Activated naive CD4-positive, alpha-beta T cell treated with anti-CD3 and anti-CD28 coated beads for 36 hours (primary cell): ENCODE measurements at regions not wholly inside any gene's neighbourhood (a gene's known extent, or its start where the extent isn't known, plus 50 kb on each side); places are given as distances from the start of the nearest gene placed in this dataset.

Experiments
- CTCF ChIA-PET: fragments of 350-600 bp; sonication (Branson Sonifier 250); formaldehyde crosslinking; loops from one replicate; lab custom pipeline; 2021; ENCODE audit warnings: antibody characterized with exemption; lab: Charles Lee
- DNase-seq: peaks from one replicate; pipeline ENCODE4 v3.0.0-alpha.2; 2020
- H3K27ac Mint-ChIP-seq: one replicate; pipeline ENCODE4 v1.8.0; 2021; ENCODE audit warnings: mild to moderate bottlenecking, mixed read lengths
- H3K27me3 Mint-ChIP-seq: one replicate; pipeline ENCODE4 v1.8.0; 2021; ENCODE audit warnings: low read depth, mixed read lengths
- H3K36me3 Mint-ChIP-seq: one replicate; pipeline ENCODE4 v1.8.0; 2021; ENCODE audit warnings: low read depth, mixed read lengths
- H3K4me1 Mint-ChIP-seq: one replicate; pipeline ENCODE4 v1.8.0; 2021; ENCODE audit warnings: low read depth, mixed read lengths
- H3K4me3 Mint-ChIP-seq: one replicate; pipeline ENCODE4 v1.8.0; 2021; ENCODE audit warnings: mild to moderate bottlenecking, moderate library complexity, mixed read lengths
- H3K9me3 Mint-ChIP-seq: one replicate; pipeline ENCODE4 v1.8.0; 2021; ENCODE audit warnings: mixed read lengths
- intact Hi-C: fragments of 100-400 bp; cut with micrococcal nuclease; formaldehyde crosslinking; loops from one replicate; pipeline ENCODE4 v1.15.1; 2023

DNA sequence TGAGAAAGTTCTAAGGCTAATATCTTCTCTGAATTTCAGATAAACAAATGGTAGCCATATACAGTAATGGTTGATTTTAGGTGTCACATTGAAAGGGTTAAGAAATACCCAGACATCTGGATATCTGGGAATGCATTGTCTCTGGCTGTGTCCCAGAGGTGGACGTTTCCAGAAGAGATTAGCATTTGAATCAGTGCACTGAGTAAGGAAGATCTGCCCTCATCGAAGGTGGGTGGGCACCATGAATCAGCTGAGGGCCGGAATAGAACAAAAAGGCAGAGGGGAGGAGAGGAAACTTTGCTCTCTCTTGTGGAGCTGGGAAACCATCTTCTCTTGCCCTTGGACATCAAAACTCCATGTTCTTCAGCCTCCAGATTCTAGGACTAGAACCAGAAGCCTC lies 554.4 kb downstream of the IRX1 start:
- CTCF ChIA-PET: no interaction called here

DNA sequence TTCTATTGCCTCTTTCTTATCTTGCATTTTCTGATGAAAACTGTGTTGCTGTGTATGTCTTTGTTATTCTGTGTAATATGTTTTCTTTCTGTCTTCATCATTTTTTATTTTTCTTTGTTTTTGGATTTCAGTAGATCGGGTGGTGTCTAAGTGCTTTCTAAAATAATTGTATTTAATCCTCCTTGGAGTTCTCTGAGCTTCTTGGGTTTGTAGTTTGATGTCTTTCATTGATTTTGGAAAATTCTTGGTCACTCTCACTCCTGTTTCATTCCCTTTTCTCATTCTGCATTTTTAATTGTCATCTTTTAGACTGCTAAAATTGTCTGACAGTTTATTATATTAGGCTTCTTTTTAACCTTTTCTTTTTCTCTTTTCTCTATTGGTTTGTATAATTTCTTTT lies 560.5 kb downstream of the IRX1 start:
- Mint-ChIP-seq H3K9me3 (peaks cover 1% of the 10 kb centered on the region), H3K27ac (no peak overlapping the region), H3K27me3 (no peaks in the 10 kb centered on the region), H3K4me1 (no peaks in the 10 kb centered on the region), H3K4me3 (no peak overlapping the region), H3K36me3 (no peaks in the 10 kb centered on the region)
- CTCF ChIA-PET: no interaction called here
- DNase-seq: no peak
- intact Hi-C loops: no loop called here

More for the DNA sequence above, 554.4 kb downstream of the IRX1 start:
- H3K9me3 Mint-ChIP-seq: peaks cover 7% of the 10 kb centered on the region
- H3K4me1 Mint-ChIP-seq: no peaks in the 10 kb centered on the region
- H3K4me3 Mint-ChIP-seq: no peak overlapping the region
- H3K27ac Mint-ChIP-seq: no peak overlapping the region
- H3K27me3 Mint-ChIP-seq: no peaks in the 10 kb centered on the region
- intact Hi-C loops: no loop called here
- H3K36me3 Mint-ChIP-seq: no peaks in the 10 kb centered on the region
- no peak for DNase-seq

- H3K9me3 Mint-ChIP-seq: peaks cover 1% of the 10 kb centered on the region
- no peaks in the 10 kb centered on the region for H3K4me1 Mint-ChIP-seq
- intact Hi-C loops: no loop called here
- H3K27me3 Mint-ChIP-seq: no peaks in the 10 kb centered on the region
- no peaks in the 10 kb centered on the region for H3K36me3 Mint-ChIP-seq
- H3K4me3 Mint-ChIP-seq: no peak overlapping the region
- H3K27ac Mint-ChIP-seq: no peak overlapping the region
- no peak for DNase-seq
- CTCF ChIA-PET: no interaction called here
These were observed 561.3 kb downstream of the IRX1 start for GRCh38 chr5:4156889-4157288.

- Mint-ChIP-seq H3K9me3 (no peaks in the 10 kb centered on the region), H3K4me3 (no peak overlapping the region), H3K27ac (no peak overlapping the region), H3K36me3 (no peaks in the 10 kb centered on the region), H3K4me1 (no peaks in the 10 kb centered on the region), H3K27me3 (no peaks in the 10 kb centered on the region)
- DNase-seq: no peak
- intact Hi-C loops: no loop called here
- CTCF ChIA-PET: no interaction called here
These were observed 563.3 kb downstream of the IRX1 start for GRCh38 chr5:4158750-4159447.

DNA sequence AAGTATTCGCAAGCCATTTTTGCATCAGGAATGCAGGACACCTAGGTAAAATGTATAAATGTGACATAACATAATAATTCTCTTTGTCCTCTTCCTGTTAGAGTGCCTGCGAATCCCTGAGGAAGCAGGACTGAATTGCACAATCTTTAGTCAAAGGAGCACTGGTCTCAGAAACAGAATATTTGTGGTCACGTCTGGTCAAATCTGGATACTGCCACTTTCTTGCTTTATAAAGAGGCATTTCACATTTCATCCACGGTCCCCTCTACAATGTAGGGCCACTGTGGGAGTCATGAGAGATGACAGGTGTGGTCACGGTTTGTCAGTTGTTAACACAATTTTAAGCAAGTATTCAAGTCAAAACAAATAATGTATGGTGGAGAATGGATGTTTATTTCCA lies 564.0 kb downstream of the IRX1 start:
- no peaks in the 10 kb centered on the region for H3K36me3 Mint-ChIP-seq
- no peaks in the 10 kb centered on the region for H3K27me3 Mint-ChIP-seq
- no peaks in the 10 kb centered on the region for H3K4me1 Mint-ChIP-seq
- no peak for DNase-seq
- H3K9me3 Mint-ChIP-seq: no peaks in the 10 kb centered on the region
- H3K4me3 Mint-ChIP-seq: no peak overlapping the region
- CTCF ChIA-PET: no interaction called here
- intact Hi-C loops: no loop called here
- no peak overlapping the region for H3K27ac Mint-ChIP-seq

- no peaks in the 10 kb centered on the region for H3K4me1 Mint-ChIP-seq
- intact Hi-C loops: no loop called here
- H3K36me3 Mint-ChIP-seq: no peaks in the 10 kb centered on the region
- CTCF ChIA-PET: no interaction called here
- no peak overlapping the region for H3K27ac Mint-ChIP-seq
- H3K27me3 Mint-ChIP-seq: no peaks in the 10 kb centered on the region
- H3K9me3 Mint-ChIP-seq: no peaks in the 10 kb centered on the region
- no peak overlapping the region for H3K4me3 Mint-ChIP-seq
- no peak for DNase-seq
These were observed 568.5 kb downstream of the IRX1 start for GRCh38 chr5:4164167-4164566.

DNA sequence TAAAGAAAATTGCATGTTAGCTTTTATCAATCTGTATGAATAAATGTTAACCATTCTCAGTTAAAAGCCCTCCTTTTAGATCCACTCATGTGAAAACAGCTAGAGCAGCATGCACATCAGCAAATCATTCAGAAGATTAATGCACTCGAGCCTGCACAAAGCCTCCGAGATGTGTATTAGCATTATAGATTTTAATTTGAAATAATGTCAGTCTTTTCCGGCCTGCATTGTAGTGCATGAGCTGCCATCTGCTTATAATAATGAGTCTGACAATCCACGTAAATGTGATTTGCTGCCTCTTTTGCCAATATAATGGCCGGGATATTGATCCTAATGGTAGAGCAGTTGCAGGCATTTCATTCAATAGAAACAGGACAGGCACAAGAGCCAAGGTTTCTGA lies 585.1 kb downstream of the IRX1 start:
- CTCF ChIA-PET: interaction anchor here (0.6 kb wide), 1 partner anchor 1704 kb away, joined by 5 read pairs; no protein-coding TSS in a partner anchor
- no peak overlapping the region for H3K27ac Mint-ChIP-seq
- H3K4me3 Mint-ChIP-seq: no peak overlapping the region
- DNase-seq: no peak
- H3K4me1 Mint-ChIP-seq: no peaks in the 10 kb centered on the region
- H3K9me3 Mint-ChIP-seq: peaks cover 16% of the 10 kb centered on the region
- intact Hi-C loops: no loop called here
- no peaks in the 10 kb centered on the region for H3K27me3 Mint-ChIP-seq
- H3K36me3 Mint-ChIP-seq: no peaks in the 10 kb centered on the region

DNA sequence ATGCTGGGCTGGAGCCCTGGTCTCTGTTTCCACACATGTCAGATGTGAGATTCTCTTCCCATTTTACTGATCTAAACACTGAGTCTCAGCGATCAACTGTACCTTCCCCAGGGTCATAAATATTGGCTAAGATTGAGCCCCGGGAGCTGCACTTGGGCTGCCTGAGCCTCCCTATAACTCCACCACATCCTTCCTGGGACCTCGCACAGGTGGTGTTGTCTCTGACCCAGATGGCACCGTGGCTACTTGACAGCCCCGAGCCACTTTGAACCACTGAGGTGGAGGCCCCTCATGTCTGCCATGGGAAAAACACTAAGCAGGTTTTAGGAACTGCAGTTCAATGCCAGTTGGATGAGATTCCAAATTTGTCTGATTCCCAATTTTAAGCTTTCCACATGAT lies 586.5 kb downstream of the IRX1 start:
- DNase-seq: no peak
- Mint-ChIP-seq H3K9me3 (peaks cover 16% of the 10 kb centered on the region), H3K4me3 (no peak overlapping the region), H3K27me3 (peaks cover 2% of the 10 kb centered on the region), H3K36me3 (no peaks in the 10 kb centered on the region), H3K4me1 (no peaks in the 10 kb centered on the region), H3K27ac (no peak overlapping the region)
- intact Hi-C loops: no loop called here
- CTCF ChIA-PET: no interaction called here

GRCh38 chr5:4185127-4185526 lies 589.5 kb downstream of the IRX1 start:
- no peaks in the 10 kb centered on the region for H3K36me3 Mint-ChIP-seq
- no peak overlapping the region for H3K4me3 Mint-ChIP-seq
- H3K27ac Mint-ChIP-seq: no peak overlapping the region
- H3K27me3 Mint-ChIP-seq: peaks cover 2% of the 10 kb centered on the region
- intact Hi-C loops: no loop called here
- peaks cover 8% of the 10 kb centered on the region for H3K9me3 Mint-ChIP-seq
- H3K4me1 Mint-ChIP-seq: no peaks in the 10 kb centered on the region
- DNase-seq: no peak
- CTCF ChIA-PET: no interaction called here

DNA sequence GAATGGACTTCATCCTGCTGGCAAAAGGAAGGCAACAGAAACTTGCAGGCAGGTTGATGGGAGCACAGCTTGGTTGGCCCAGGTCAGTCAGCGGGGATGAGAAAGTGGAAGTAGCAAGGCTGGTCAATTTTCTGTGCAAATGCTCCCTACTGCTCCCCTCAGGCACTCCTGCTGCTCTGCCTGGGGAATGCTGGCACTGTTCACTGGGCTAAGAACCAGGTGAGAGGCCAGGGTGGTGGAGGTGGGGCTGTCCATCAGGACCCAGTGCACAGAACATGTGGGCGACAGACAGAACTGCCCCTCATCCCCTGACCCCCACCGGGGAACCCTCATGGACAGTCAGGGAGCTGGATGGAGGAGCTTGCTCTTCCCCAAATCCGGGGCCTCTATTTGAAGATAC lies 593.1 kb downstream of the IRX1 start:
- DNase-seq: no peak
- H3K27ac Mint-ChIP-seq: no peak overlapping the region
- no peaks in the 10 kb centered on the region for H3K36me3 Mint-ChIP-seq
- H3K4me3 Mint-ChIP-seq: no peak overlapping the region
- intact Hi-C loops: no loop called here
- H3K9me3 Mint-ChIP-seq: peaks cover 7% of the 10 kb centered on the region
- peaks cover 2% of the 10 kb centered on the region for H3K27me3 Mint-ChIP-seq
- CTCF ChIA-PET: no interaction called here
- no peaks in the 10 kb centered on the region for H3K4me1 Mint-ChIP-seq

- Mint-ChIP-seq H3K27me3 (peaks cover 2% of the 10 kb centered on the region), H3K36me3 (no peaks in the 10 kb centered on the region), H3K4me3 (no peak overlapping the region), H3K9me3 (peaks cover 6% of the 10 kb centered on the region), H3K27ac (no peak overlapping the region), H3K4me1 (no peaks in the 10 kb centered on the region)
- peak; percentile 13 for DNase-seq
- CTCF ChIA-PET: no interaction called here
- intact Hi-C loops: no loop called here
These were observed 593.7 kb downstream of the IRX1 start for GRCh38 chr5:4189317-4189716.

DNA sequence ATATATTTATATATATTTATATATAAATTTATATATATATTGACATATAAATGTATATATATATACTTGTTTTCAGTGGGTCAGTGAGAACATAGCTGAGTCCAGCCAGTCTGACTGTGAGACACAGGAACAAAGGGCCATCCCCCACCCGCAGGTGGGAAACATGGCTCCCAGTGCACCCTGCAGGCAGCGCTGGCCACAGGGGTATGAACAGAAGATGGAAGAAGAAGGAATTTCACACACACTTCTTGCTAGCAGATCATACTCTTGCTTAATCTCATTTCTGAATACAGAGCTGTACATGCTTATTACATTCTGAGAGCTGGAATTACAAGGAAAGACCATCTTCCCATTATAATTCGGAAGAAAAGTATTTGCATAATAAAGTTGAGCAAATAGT lies 595.4 kb downstream of the IRX1 start:
- intact Hi-C loops: no loop called here
- no peak overlapping the region for H3K27ac Mint-ChIP-seq
- DNase-seq: no peak
- peaks cover 1% of the 10 kb centered on the region for H3K9me3 Mint-ChIP-seq
- CTCF ChIA-PET: no interaction called here
- no peak overlapping the region for H3K4me3 Mint-ChIP-seq
- no peaks in the 10 kb centered on the region for H3K36me3 Mint-ChIP-seq
- peaks cover 2% of the 10 kb centered on the region for H3K27me3 Mint-ChIP-seq
- H3K4me1 Mint-ChIP-seq: no peaks in the 10 kb centered on the region

DNA sequence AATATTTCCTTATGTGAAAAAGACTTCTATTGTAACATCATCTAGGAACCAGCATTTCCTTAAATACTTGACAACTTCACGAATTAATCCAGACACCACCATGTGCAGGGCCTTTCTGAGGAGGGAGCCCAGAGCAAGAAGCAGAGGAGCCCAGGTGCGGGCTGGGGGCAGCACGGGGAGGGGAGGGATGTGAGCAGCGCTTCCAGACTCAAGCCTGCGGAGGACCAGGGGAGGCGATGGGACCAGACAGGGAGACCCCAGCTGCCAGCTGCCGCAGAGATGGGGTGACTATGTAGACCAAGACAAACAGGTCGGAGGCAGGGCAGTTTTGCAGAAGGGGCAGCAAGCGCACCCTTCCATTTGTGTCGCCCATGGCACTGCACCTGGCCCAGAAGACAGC lies 596.1 kb downstream of the IRX1 start:
- Mint-ChIP-seq H3K27ac (no peak overlapping the region), H3K9me3 (peaks cover 1% of the 10 kb centered on the region), H3K27me3 (no peaks in the 10 kb centered on the region), H3K4me1 (no peaks in the 10 kb centered on the region), H3K4me3 (no peak overlapping the region), H3K36me3 (no peaks in the 10 kb centered on the region)
- CTCF ChIA-PET: no interaction called here
- intact Hi-C loops: no loop called here
- no peak for DNase-seq
